ENCODE measurements at regions not wholly inside any gene's neighbourhood (a gene's known extent, or its start where the extent isn't known, plus 50 kb on each side); places are given as distances from the start of the nearest gene placed in this dataset.
"Not testable (repeated sequence)": the region's sequence is repeated elsewhere in the genome, so short reads cannot be mapped to it uniquely, and the experiment has no call there.

- TF ChIP-seq CTCF (IDR thresholded peaks at IDR 0.05; ENCODE audit: extremely low read depth, low read depth, low read length): no peak
- Histone ChIP-seq H3K4me1 (ENCODE audit: insufficient read depth, low read length) (no peaks in the 10 kb centered on the region), H3K4me3 (ENCODE audit: insufficient read depth, low read length) (no peak overlapping the region), H3K79me2 (ENCODE audit: insufficient read depth, low read length) (no peaks in the 10 kb centered on the region), H3K36me3 (ENCODE audit: insufficient read depth, low read length) (no peaks in the 10 kb centered on the region), H4K20me1 (ENCODE audit: insufficient read depth, low read length) (no peaks in the 10 kb centered on the region), H3K9me3 (ENCODE audit: low read depth, low read length) (peaks cover 5% of the 10 kb centered on the region), H2AFZ (ENCODE audit: low read length) (no peak overlapping the region), H3K27me3 (ENCODE audit: insufficient read depth, low read length) (no peaks in the 10 kb centered on the region), H3K27ac (ENCODE audit: low read depth, low read length) (no peak overlapping the region), H3K4me2 (ENCODE audit: insufficient read depth, low read length) (no peak overlapping the region)
- no peak for DNase-seq (ENCODE audit: insufficient read length, low spot score, missing footprints)
Observed at GRCh38 chr7:153107826-153108225, 348.3 kb downstream of the ACTR3B start.

- H3K4me2 ChIP-seq (ENCODE audit: insufficient read depth, low read length): no peak overlapping the region
- no peaks in the 10 kb centered on the region for H3K79me2 ChIP-seq (ENCODE audit: insufficient read depth, low read length)
- no peak overlapping the region for H3K27ac ChIP-seq (ENCODE audit: low read depth, low read length)
- DNase-seq (ENCODE audit: insufficient read length, low spot score, missing footprints): no peak
- H3K9me3 ChIP-seq (ENCODE audit: low read depth, low read length): peaks cover 5% of the 10 kb centered on the region
- no peaks in the 10 kb centered on the region for H3K27me3 ChIP-seq (ENCODE audit: insufficient read depth, low read length)
- H3K36me3 ChIP-seq (ENCODE audit: insufficient read depth, low read length): no peaks in the 10 kb centered on the region
- H3K4me3 ChIP-seq (ENCODE audit: insufficient read depth, low read length): no peak overlapping the region
- no peak for TF ChIP-seq CTCF (IDR thresholded peaks at IDR 0.05; ENCODE audit: extremely low read depth, low read depth, low read length)
- no peaks in the 10 kb centered on the region for H3K4me1 ChIP-seq (ENCODE audit: insufficient read depth, low read length)
- no peak overlapping the region for H2AFZ ChIP-seq (ENCODE audit: low read length)
- no peaks in the 10 kb centered on the region for H4K20me1 ChIP-seq (ENCODE audit: insufficient read depth, low read length)
Observed at GRCh38 chr7:153109566-153109965, 350.0 kb downstream of the ACTR3B start.

GRCh38 chr7:153110606-153111005 is 351.1 kb downstream of the ACTR3B start:
- Histone ChIP-seq H2AFZ (ENCODE audit: low read length) (no peak overlapping the region), H3K4me1 (ENCODE audit: insufficient read depth, low read length) (no peaks in the 10 kb centered on the region), H3K27me3 (ENCODE audit: insufficient read depth, low read length) (no peaks in the 10 kb centered on the region), H3K9me3 (ENCODE audit: low read depth, low read length) (peaks cover 5% of the 10 kb centered on the region), H3K36me3 (ENCODE audit: insufficient read depth, low read length) (no peaks in the 10 kb centered on the region), H3K4me2 (ENCODE audit: insufficient read depth, low read length) (no peak overlapping the region), H3K27ac (ENCODE audit: low read depth, low read length) (no peak overlapping the region), H4K20me1 (ENCODE audit: insufficient read depth, low read length) (no peaks in the 10 kb centered on the region), H3K79me2 (ENCODE audit: insufficient read depth, low read length) (no peaks in the 10 kb centered on the region), H3K4me3 (ENCODE audit: insufficient read depth, low read length) (no peak overlapping the region)
- no peak for TF ChIP-seq CTCF (IDR thresholded peaks at IDR 0.05; ENCODE audit: extremely low read depth, low read depth, low read length)
- no peak for DNase-seq (ENCODE audit: insufficient read length, low spot score, missing footprints)

- not testable (repeated sequence) for DNase-seq (ENCODE audit: insufficient read length, low spot score, missing footprints); H3K4me2 ChIP-seq (ENCODE audit: insufficient read depth, low read length); H3K27me3 ChIP-seq (ENCODE audit: insufficient read depth, low read length); H3K27ac ChIP-seq (ENCODE audit: low read depth, low read length); H3K4me1 ChIP-seq (ENCODE audit: insufficient read depth, low read length); H3K4me3 ChIP-seq (ENCODE audit: insufficient read depth, low read length); H2AFZ ChIP-seq (ENCODE audit: low read length); H3K79me2 ChIP-seq (ENCODE audit: insufficient read depth, low read length); H3K36me3 ChIP-seq (ENCODE audit: insufficient read depth, low read length); H4K20me1 ChIP-seq (ENCODE audit: insufficient read depth, low read length); H3K9me3 ChIP-seq (ENCODE audit: low read depth, low read length)
Observed at GRCh38 chr7:153122255-153122654, 362.7 kb downstream of the ACTR3B start.

Measured in osteoblast (primary cell).